ENCODE measurements at regions not wholly inside any gene's neighbourhood (a gene's known extent, or its start where the extent isn't known, plus 50 kb on each side); places are given as distances from the start of the nearest gene placed in this dataset.
A peak's percentile ranks its signal among the peaks of the same experiment; 100 is the strongest.

DNA sequence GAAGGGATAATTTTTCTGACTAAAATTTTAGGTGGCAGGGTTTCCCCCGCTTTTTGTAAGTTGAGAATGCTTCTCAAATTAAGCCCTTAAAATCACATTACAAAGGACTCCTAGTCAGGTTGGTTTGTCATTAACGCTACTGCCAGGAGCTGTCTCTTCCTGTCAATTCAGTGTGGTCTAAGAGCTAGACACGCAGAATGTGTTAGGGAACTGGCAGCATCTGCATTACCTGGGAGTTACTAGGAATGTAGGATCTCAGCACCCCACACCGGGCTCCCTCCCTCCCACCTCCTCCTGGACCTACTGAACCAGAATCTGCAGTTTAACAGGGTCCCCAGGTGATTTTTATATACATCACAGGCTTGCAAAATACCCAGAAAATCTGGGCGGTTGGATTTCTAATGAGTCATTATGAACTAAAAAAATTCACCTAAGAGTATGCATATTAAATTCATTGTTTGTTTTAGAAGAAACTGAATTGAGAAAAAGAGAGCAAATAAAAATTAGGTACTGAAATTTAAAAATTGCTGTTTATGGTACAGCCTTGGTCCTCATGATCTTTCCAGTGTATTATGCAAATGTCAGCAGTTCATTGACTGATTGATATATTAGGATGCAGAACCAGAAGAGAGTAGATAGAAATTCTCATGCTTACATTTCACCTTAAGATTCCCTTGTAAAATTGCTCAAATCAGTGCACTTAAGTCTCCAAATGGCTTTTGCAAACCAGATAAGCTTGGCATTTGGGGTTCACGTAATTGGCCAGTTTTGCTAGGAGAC lies 130.9 kb upstream of the ITGA6 start:
- no peak overlapping the region for H2BK12ac ChIP-seq (ENCODE audit: low read length)
- no peaks in the 10 kb centered on the region for H3K36me3 ChIP-seq (ENCODE audit: control insufficient read depth in 1 of 2, insufficient read depth in 2 of 2, low read length in 2 of 2)
- no peak overlapping the region for H3K18ac ChIP-seq (ENCODE audit: low read length)
- DNase-seq: no peak
- no peak overlapping the region for H4K12ac ChIP-seq (ENCODE audit: low read depth, low read length)
- no CpG with 5 or more reads among the region's 6 CpGs for WGBS (ENCODE audit: extremely low coverage, insufficient coverage, insufficient read length)
- no peak overlapping the region for H2BK120ac ChIP-seq (ENCODE audit: insufficient read depth, low read length, poor library complexity)
- H3K4me2 ChIP-seq (ENCODE audit: low read length): no peak overlapping the region
- H3K23ac ChIP-seq (ENCODE audit: low read length): no peak overlapping the region
- H3K27ac ChIP-seq (ENCODE audit: low read depth, low read length): no peak overlapping the region
- H3K79me1 ChIP-seq (ENCODE audit: low read length): no peaks in the 10 kb centered on the region
- no peak overlapping the region for H2BK5ac ChIP-seq (ENCODE audit: low read depth, low read length, poor library complexity)
- no peak overlapping the region for H4K91ac ChIP-seq (ENCODE audit: low read depth, low read length)
- no peak overlapping the region for H3K4me3 ChIP-seq (ENCODE audit: low read depth, low read length)
- no peak overlapping the region for H4K8ac ChIP-seq (ENCODE audit: low read depth, low read length)
- H3K9me3 ChIP-seq (ENCODE audit: insufficient read depth, low read depth, low read length): peaks cover 3% of the 10 kb centered on the region
- no peak overlapping the region for H2AK5ac ChIP-seq (ENCODE audit: low read length)
- no peak overlapping the region for H3K9ac ChIP-seq (ENCODE audit: low read length)
- H3K79me2 ChIP-seq (ENCODE audit: control insufficient read depth, insufficient read depth, low read length, poor library complexity): no peaks in the 10 kb centered on the region
- H3K4me1 ChIP-seq (ENCODE audit: control insufficient read depth in 1 of 2, insufficient read depth in 2 of 2, low read length in 2 of 2): no peaks in the 10 kb centered on the region
- H3K4ac ChIP-seq (ENCODE audit: low read depth, low read length): no peak overlapping the region
- H3K14ac ChIP-seq (ENCODE audit: low read length): no peak overlapping the region
- no peaks in the 10 kb centered on the region for H3K27me3 ChIP-seq (ENCODE audit: insufficient read depth, low read length)
- no peak overlapping the region for H2AFZ ChIP-seq (ENCODE audit: insufficient read depth, low read length, poor library complexity)

DNA sequence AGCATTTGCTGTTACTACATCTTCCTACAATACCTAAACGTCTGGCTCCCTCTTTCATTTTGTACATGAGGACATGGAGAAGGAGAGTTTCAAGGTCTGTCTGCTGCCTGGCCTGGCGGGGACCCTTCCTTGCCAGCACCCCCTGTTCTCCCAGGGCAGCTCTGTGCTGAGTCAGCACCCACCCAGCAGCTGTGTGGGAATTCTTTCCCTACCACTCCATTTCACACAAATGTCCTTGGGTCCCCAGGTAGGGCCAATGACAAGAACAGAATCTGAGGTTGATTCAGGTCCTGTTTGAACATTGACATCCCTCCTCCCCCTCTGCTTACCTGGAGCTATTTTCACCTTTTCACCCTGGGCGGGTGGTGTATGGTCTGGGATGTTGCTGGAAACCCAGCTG lies 129.9 kb upstream of the ITGA6 start:
- H2AFZ ChIP-seq (ENCODE audit: insufficient read depth, low read length, poor library complexity): no peak overlapping the region
- WGBS (ENCODE audit: extremely low coverage, insufficient coverage, insufficient read length): no CpG with 5 or more reads among the region's 3 CpGs
- no peaks in the 10 kb centered on the region for H3K27me3 ChIP-seq (ENCODE audit: insufficient read depth, low read length)
- no peaks in the 10 kb centered on the region for H3K4me1 ChIP-seq (ENCODE audit: control insufficient read depth in 1 of 2, insufficient read depth in 2 of 2, low read length in 2 of 2)
- no peak overlapping the region for H4K12ac ChIP-seq (ENCODE audit: low read depth, low read length)
- H3K4ac ChIP-seq (ENCODE audit: low read depth, low read length): no peak overlapping the region
- DNase-seq: no peak
- H3K23ac ChIP-seq (ENCODE audit: low read length): no peak overlapping the region
- no peak overlapping the region for H3K27ac ChIP-seq (ENCODE audit: low read depth, low read length)
- no peak overlapping the region for H2BK5ac ChIP-seq (ENCODE audit: low read depth, low read length, poor library complexity)
- H3K18ac ChIP-seq (ENCODE audit: low read length): no peak overlapping the region
- H3K79me2 ChIP-seq (ENCODE audit: control insufficient read depth, insufficient read depth, low read length, poor library complexity): no peaks in the 10 kb centered on the region
- no peak overlapping the region for H2BK120ac ChIP-seq (ENCODE audit: insufficient read depth, low read length, poor library complexity)
- peaks cover 3% of the 10 kb centered on the region for H3K9me3 ChIP-seq (ENCODE audit: insufficient read depth, low read depth, low read length)
- H3K79me1 ChIP-seq (ENCODE audit: low read length): no peaks in the 10 kb centered on the region
- H2BK12ac ChIP-seq (ENCODE audit: low read length): no peak overlapping the region
- no peak overlapping the region for H3K4me2 ChIP-seq (ENCODE audit: low read length)
- H3K36me3 ChIP-seq (ENCODE audit: control insufficient read depth in 1 of 2, insufficient read depth in 2 of 2, low read length in 2 of 2): no peaks in the 10 kb centered on the region
- no peak overlapping the region for H3K9ac ChIP-seq (ENCODE audit: low read length)
- H4K91ac ChIP-seq (ENCODE audit: low read depth, low read length): no peak overlapping the region
- no peak overlapping the region for H2AK5ac ChIP-seq (ENCODE audit: low read length)
- no peak overlapping the region for H3K4me3 ChIP-seq (ENCODE audit: low read depth, low read length)
- no peak overlapping the region for H3K14ac ChIP-seq (ENCODE audit: low read length)
- no peak overlapping the region for H4K8ac ChIP-seq (ENCODE audit: low read depth, low read length)

DNA sequence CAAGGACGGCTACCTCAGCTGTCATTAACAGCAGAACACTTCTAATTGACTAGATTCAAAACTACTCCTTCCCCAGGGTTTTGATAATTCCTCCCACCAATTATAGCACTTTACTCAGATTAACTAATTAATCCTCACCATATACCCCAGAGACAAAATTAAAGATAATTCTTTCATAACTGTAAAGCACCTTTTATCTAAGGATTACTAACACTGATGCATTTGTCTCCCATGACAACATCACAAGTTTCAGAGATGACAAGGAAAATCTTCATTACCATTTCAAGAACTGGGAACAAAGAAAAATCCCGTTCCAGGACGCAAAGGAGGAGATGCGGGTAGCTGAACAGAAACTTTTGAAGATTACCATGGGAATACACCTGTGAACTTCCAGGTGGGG lies 129.4 kb upstream of the ITGA6 start:
- Histone ChIP-seq H3K36me3 (ENCODE audit: control insufficient read depth in 1 of 2, insufficient read depth in 2 of 2, low read length in 2 of 2) (no peaks in the 10 kb centered on the region), H3K4me1 (ENCODE audit: control insufficient read depth in 1 of 2, insufficient read depth in 2 of 2, low read length in 2 of 2) (no peaks in the 10 kb centered on the region), H3K4ac (ENCODE audit: low read depth, low read length) (no peak overlapping the region), H2BK120ac (ENCODE audit: insufficient read depth, low read length, poor library complexity) (no peak overlapping the region), H3K23ac (ENCODE audit: low read length) (no peak overlapping the region), H3K4me2 (ENCODE audit: low read length) (no peak overlapping the region), H2AK5ac (ENCODE audit: low read length) (no peak overlapping the region), H2AFZ (ENCODE audit: insufficient read depth, low read length, poor library complexity) (no peak overlapping the region), H3K79me1 (ENCODE audit: low read length) (no peaks in the 10 kb centered on the region), H2BK12ac (ENCODE audit: low read length) (no peak overlapping the region), H4K91ac (ENCODE audit: low read depth, low read length) (no peak overlapping the region), H2BK5ac (ENCODE audit: low read depth, low read length, poor library complexity) (no peak overlapping the region), H3K18ac (ENCODE audit: low read length) (no peak overlapping the region), H4K8ac (ENCODE audit: low read depth, low read length) (no peak overlapping the region), H4K12ac (ENCODE audit: low read depth, low read length) (no peak overlapping the region), H3K9me3 (ENCODE audit: insufficient read depth, low read depth, low read length) (peaks cover 3% of the 10 kb centered on the region), H3K27ac (ENCODE audit: low read depth, low read length) (no peak overlapping the region), H3K79me2 (ENCODE audit: control insufficient read depth, insufficient read depth, low read length, poor library complexity) (no peaks in the 10 kb centered on the region), H3K27me3 (ENCODE audit: insufficient read depth, low read length) (no peaks in the 10 kb centered on the region), H3K4me3 (ENCODE audit: low read depth, low read length) (no peak overlapping the region), H3K14ac (ENCODE audit: low read length) (no peak overlapping the region), H3K9ac (ENCODE audit: low read length) (no peak overlapping the region)
- no CpG with 5 or more reads among the region's 4 CpGs for WGBS (ENCODE audit: extremely low coverage, insufficient coverage, insufficient read length)
- DNase-seq: peak in 1 of 2 donors; percentile 38

DNA sequence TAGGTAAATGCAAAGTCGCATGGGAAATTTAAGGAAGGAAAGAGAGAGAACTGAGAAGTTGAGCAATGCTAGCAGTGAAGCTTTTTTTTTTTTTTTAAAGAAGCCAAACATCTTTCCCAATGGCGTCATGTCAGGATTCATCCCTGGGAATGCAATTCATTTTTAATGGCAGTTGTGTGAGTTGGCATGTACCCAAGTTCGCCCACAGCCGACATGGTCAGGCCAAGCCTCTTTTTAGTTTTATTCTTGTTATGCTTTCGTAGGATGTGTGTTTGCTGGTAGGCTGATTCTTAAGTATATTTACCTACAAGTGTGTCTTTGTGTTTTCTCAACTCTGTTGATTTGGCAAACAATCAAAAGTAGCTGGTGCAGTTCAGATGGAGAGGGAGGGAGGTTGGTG lies 127.6 kb upstream of the ITGA6 start:
- Histone ChIP-seq H3K4me1 (ENCODE audit: control insufficient read depth in 1 of 2, insufficient read depth in 2 of 2, low read length in 2 of 2) (no peaks in the 10 kb centered on the region), H2BK5ac (ENCODE audit: low read depth, low read length, poor library complexity) (no peak overlapping the region), H3K4me2 (ENCODE audit: low read length) (no peak overlapping the region), H2BK120ac (ENCODE audit: insufficient read depth, low read length, poor library complexity) (no peak overlapping the region), H3K27ac (ENCODE audit: low read depth, low read length) (no peak overlapping the region), H4K12ac (ENCODE audit: low read depth, low read length) (no peak overlapping the region), H3K79me1 (ENCODE audit: low read length) (no peaks in the 10 kb centered on the region), H3K23ac (ENCODE audit: low read length) (no peak overlapping the region), H3K18ac (ENCODE audit: low read length) (no peak overlapping the region), H3K27me3 (ENCODE audit: insufficient read depth, low read length) (no peaks in the 10 kb centered on the region), H4K91ac (ENCODE audit: low read depth, low read length) (no peak overlapping the region), H2AFZ (ENCODE audit: insufficient read depth, low read length, poor library complexity) (no peak overlapping the region), H3K4ac (ENCODE audit: low read depth, low read length) (no peak overlapping the region), H3K9ac (ENCODE audit: low read length) (no peak overlapping the region), H2BK12ac (ENCODE audit: low read length) (no peak overlapping the region), H3K9me3 (ENCODE audit: insufficient read depth, low read depth, low read length) (peaks cover 3% of the 10 kb centered on the region), H3K14ac (ENCODE audit: low read length) (no peak overlapping the region), H4K8ac (ENCODE audit: low read depth, low read length) (no peak overlapping the region), H2AK5ac (ENCODE audit: low read length) (no peak overlapping the region), H3K4me3 (ENCODE audit: low read depth, low read length) (no peak overlapping the region), H3K79me2 (ENCODE audit: control insufficient read depth, insufficient read depth, low read length, poor library complexity) (no peaks in the 10 kb centered on the region), H3K36me3 (ENCODE audit: control insufficient read depth in 1 of 2, insufficient read depth in 2 of 2, low read length in 2 of 2) (no peaks in the 10 kb centered on the region)
- no peak for DNase-seq
- no CpG with 5 or more reads among the region's 5 CpGs for WGBS (ENCODE audit: extremely low coverage, insufficient coverage, insufficient read length)
